HepG2 (cell line): ENCODE measurements at regions not wholly inside any gene's neighbourhood (a gene's known extent, or its start where the extent isn't known, plus 50 kb on each side); places are given as distances from the start of the nearest gene placed in this dataset.

Experiments used
- DPF2 ChIP-seq: sonication (generic); formaldehyde crosslinking; IDR thresholded peaks from 2 replicates; pipeline ENCODE4 v1.4.0; 2020; ENCODE audit warnings: mild to moderate bottlenecking, low read depth, missing genetic modification reagents, borderline replicate concordance
- EHMT2 ChIP-seq: fragments of 200-600 bp; sonication (generic); IDR thresholded peaks from 2 replicates; pipeline ENCODE4 v1.7.0; 2017; ENCODE audit warnings: antibody characterized with exemption, low read depth, low read length, borderline replicate concordance
- EZH2 ChIP-seq: conservative IDR thresholded peaks from 2 replicates; pipeline ENCODE4 v1.6.1; 2012; ENCODE audit warnings: mild to moderate bottlenecking, low read depth, low read length, moderate library complexity
- JUND ChIP-seq: sonication (generic); formaldehyde crosslinking; IDR thresholded peaks from 2 replicates; pipeline ENCODE4 v1.8.0; 2022; ENCODE audit warnings: mild to moderate bottlenecking, missing genetic modification reagents
- KDM5A ChIP-seq: fragments of 200-600 bp; sonication (generic); IDR thresholded peaks from 2 replicates; pipeline ENCODE4 v1.7.0; 2018; ENCODE audit warnings: antibody characterized with exemption, mild to moderate bottlenecking, low read length, borderline replicate concordance
- RFX1 ChIP-seq: fragments of 450-650 bp; IDR thresholded peaks from 2 replicates; pipeline ENCODE4 v1.6.1; 2017
- TCF12 ChIP-seq, 2 experiments: fragments of 450-650 bp in 1 of 2; sonication (generic) in 1 of 2; formaldehyde crosslinking in 1 of 2; IDR thresholded peaks; 2 replicates each; pipeline versions ENCODE4 v1.6.1 to v1.8.0; 2017 to 2022; ENCODE audit warnings: antibody characterized with exemption in 1 of 2, mild to moderate bottlenecking in 1 of 2, missing genetic modification reagents in 1 of 2, moderate library complexity in 1 of 2
- TCF7L2 ChIP-seq: IDR thresholded peaks from 2 replicates; pipeline ENCODE4 v1.6.1; 2011; ENCODE audit warnings: mild to moderate bottlenecking, low read depth, low read length, moderate library complexity
- ZFX ChIP-seq: sonication (generic); formaldehyde crosslinking; IDR thresholded peaks from 2 replicates; pipeline ENCODE4 v1.4.0; 2020; ENCODE audit warnings: mild to moderate bottlenecking, low read depth, missing genetic modification reagents, moderate library complexity
- ZNF44 ChIP-seq: sonication (generic); formaldehyde crosslinking; IDR thresholded peaks from 2 replicates; pipeline ENCODE4 v1.5.1; 2020; ENCODE audit warnings: mild to moderate bottlenecking, missing genetic modification reagents
- ZNF792 ChIP-seq: IDR thresholded peaks from 2 replicates; pipeline ENCODE4 v1.6.1; 2016
- TF ChIP-seq, protein P1 (sequence below): sonication (generic); formaldehyde crosslinking; IDR thresholded peaks from 2 replicates; pipeline ENCODE4 v1.5.0; 2020; ENCODE audit warnings: mild to moderate bottlenecking, missing genetic modification reagents, moderate library complexity
- TF ChIP-seq, protein P2 (sequence below): sonication (generic); formaldehyde crosslinking; conservative IDR thresholded peaks from 2 replicates; pipeline ENCODE4 v1.8.0; 2022; ENCODE audit warnings: mild to moderate bottlenecking, moderate library complexity, missing genetic modification reagents
- TF ChIP-seq, protein P3 (sequence below): sonication (generic); formaldehyde crosslinking; IDR thresholded peaks from 2 replicates; pipeline ENCODE4 v1.4.0; 2020; ENCODE audit warnings: low read depth, missing genetic modification reagents

DNA sequence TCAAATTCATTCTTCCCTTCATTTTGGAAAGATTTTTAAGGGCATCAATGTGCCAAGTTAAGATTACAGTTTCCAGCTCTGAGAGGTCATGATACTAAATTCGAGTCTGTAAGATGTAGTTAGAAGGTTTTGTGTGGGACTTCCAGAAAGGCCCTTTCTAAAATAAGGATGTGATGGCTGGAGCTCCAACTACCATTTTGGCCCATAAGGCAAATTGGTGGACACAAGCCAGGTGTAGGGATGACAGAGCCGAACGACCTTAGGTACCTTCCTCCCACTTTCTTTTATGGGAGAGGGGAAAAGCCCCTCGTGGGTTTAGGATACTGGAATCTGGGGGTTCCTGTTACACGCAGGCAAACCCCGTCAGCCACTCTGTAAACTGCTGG lies 54.3 kb upstream of the PTPDC1 start:
- no peak for TF ChIP-seq JUND (CRISPR knock-in tag)
- no peak for TF ChIP-seq DPF2 (CRISPR knock-in tag)
- no peak for TF ChIP-seq ZNF44
- no peak for TF ChIP-seq ZFX (CRISPR knock-in tag)
- no peak for TF ChIP-seq RFX1
- no peak for TF ChIP-seq EZH2
- no peak for TF ChIP-seq TCF7L2
- TF ChIP-seq, protein P1, sequence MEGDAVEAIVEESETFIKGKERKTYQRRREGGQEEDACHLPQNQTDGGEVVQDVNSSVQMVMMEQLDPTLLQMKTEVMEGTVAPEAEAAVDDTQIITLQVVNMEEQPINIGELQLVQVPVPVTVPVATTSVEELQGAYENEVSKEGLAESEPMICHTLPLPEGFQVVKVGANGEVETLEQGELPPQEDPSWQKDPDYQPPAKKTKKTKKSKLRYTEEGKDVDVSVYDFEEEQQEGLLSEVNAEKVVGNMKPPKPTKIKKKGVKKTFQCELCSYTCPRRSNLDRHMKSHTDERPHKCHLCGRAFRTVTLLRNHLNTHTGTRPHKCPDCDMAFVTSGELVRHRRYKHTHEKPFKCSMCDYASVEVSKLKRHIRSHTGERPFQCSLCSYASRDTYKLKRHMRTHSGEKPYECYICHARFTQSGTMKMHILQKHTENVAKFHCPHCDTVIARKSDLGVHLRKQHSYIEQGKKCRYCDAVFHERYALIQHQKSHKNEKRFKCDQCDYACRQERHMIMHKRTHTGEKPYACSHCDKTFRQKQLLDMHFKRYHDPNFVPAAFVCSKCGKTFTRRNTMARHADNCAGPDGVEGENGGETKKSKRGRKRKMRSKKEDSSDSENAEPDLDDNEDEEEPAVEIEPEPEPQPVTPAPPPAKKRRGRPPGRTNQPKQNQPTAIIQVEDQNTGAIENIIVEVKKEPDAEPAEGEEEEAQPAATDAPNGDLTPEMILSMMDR (CRISPR knock-in tag), result no peak
- TF ChIP-seq EHMT2, result no peak
- no peak for TF ChIP-seq TCF12 (IDR thresholded peaks at IDR 0.05)
- no peak for TF ChIP-seq TCF12 (CRISPR knock-in tag; IDR thresholded peaks at IDR 0.05)
- TF ChIP-seq, protein P2, sequence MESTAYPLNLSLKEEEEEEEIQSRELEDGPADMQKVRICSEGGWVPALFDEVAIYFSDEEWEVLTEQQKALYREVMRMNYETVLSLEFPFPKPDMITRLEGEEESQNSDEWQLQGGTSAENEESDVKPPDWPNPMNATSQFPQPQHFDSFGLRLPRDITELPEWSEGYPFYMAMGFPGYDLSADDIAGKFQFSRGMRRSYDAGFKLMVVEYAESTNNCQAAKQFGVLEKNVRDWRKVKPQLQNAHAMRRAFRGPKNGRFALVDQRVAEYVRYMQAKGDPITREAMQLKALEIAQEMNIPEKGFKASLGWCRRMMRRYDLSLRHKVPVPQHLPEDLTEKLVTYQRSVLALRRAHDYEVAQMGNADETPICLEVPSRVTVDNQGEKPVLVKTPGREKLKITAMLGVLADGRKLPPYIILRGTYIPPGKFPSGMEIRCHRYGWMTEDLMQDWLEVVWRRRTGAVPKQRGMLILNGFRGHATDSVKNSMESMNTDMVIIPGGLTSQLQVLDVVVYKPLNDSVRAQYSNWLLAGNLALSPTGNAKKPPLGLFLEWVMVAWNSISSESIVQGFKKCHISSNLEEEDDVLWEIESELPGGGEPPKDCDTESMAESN (CRISPR knock-in tag), result no peak
- no peak for TF ChIP-seq ZNF792 (CRISPR knock-in tag)
- no peak for TF ChIP-seq KDM5A
- TF ChIP-seq, protein P3, sequence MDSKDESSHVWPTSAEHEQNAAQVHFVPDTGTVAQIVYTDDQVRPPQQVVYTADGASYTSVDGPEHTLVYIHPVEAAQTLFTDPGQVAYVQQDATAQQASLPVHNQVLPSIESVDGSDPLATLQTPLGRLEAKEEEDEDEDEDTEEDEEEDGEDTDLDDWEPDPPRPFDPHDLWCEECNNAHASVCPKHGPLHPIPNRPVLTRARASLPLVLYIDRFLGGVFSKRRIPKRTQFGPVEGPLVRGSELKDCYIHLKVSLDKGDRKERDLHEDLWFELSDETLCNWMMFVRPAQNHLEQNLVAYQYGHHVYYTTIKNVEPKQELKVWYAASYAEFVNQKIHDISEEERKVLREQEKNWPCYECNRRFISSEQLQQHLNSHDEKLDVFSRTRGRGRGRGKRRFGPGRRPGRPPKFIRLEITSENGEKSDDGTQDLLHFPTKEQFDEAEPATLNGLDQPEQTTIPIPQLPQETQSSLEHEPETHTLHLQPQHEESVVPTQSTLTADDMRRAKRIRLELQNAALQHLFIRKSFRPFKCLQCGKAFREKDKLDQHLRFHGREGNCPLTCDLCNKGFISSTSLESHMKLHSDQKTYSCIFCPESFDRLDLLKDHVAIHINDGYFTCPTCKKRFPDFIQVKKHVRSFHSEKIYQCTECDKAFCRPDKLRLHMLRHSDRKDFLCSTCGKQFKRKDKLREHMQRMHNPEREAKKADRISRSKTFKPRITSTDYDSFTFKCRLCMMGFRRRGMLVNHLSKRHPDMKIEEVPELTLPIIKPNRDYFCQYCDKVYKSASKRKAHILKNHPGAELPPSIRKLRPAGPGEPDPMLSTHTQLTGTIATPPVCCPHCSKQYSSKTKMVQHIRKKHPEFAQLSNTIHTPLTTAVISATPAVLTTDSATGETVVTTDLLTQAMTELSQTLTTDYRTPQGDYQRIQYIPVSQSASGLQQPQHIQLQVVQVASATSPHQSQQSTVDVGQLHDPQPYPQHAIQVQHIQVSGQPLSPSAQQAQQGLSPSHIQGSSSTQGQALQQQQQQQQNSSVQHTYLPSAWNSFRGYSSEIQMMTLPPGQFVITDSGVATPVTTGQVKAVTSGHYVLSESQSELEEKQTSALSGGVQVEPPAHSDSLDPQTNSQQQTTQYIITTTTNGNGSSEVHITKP, result no peak
